ENCODE measurements at regions not wholly inside any gene's neighbourhood (a gene's known extent, or its start where the extent isn't known, plus 50 kb on each side); places are given as distances from the start of the nearest gene placed in this dataset.

- no peak for DNase-seq (ENCODE audit: low read depth in 2 of 2)
- no peak overlapping the region for H3K4me3 ChIP-seq (replicated peaks in 1 of 2; ENCODE audit: low read depth in 2 of 2, low read length in 2 of 2)
- no peak for TF ChIP-seq CTCF (IDR thresholded peaks at IDR 0.05; ENCODE audit: low read depth, low read length)
Observed at GRCh38 chrX:99549381-99549780, 860.7 kb downstream of the PCDH19 start.

- TF ChIP-seq CTCF (IDR thresholded peaks at IDR 0.05; ENCODE audit: low read depth, low read length): no peak
- no peak for DNase-seq (ENCODE audit: low read depth in 2 of 2)
- H3K4me3 ChIP-seq (replicated peaks in 1 of 2; ENCODE audit: low read depth in 2 of 2, low read length in 2 of 2): no peak overlapping the region
Observed at GRCh38 chrX:99522450-99522849, 887.6 kb downstream of the PCDH19 start.

GRCh38 chrX:99507768-99508167, 902.3 kb downstream of the PCDH19 start:
- no peak for DNase-seq (ENCODE audit: low read depth in 2 of 2)
- H3K4me3 ChIP-seq (replicated peaks in 1 of 2; ENCODE audit: low read depth in 2 of 2, low read length in 2 of 2): no peak overlapping the region
- TF ChIP-seq CTCF (IDR thresholded peaks at IDR 0.05; ENCODE audit: low read depth, low read length): no peak

DNA sequence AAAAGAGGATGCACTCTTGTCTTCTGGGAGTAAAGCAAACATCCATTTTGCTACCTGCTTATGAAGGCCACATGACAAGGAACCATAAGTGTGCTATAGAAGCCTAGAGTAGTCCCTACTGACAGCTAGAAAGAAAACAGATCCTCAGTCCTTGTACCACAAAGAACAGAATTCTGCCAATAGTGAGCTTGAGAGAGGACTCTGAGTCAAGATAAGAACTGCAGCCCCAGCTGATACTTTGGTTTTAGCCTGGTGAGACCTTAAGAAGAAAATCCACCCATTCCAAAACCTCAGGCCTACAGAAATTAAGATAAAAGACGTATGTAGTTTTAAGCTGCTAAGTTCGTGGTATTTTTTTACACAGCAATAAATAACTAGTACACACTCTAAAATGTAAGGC, 914.6 kb downstream of the PCDH19 start:
- TF ChIP-seq CTCF (IDR thresholded peaks at IDR 0.05; ENCODE audit: low read depth, low read length): no peak
- H3K4me3 ChIP-seq (replicated peaks in 1 of 2; ENCODE audit: low read depth in 2 of 2, low read length in 2 of 2): no peak overlapping the region
- DNase-seq (ENCODE audit: low read depth in 2 of 2): no peak

- TF ChIP-seq CTCF (IDR thresholded peaks at IDR 0.05; ENCODE audit: low read depth, low read length): no peak
- no peak for DNase-seq (ENCODE audit: low read depth in 2 of 2)
- H3K4me3 ChIP-seq (replicated peaks in 1 of 2; ENCODE audit: low read depth in 2 of 2, low read length in 2 of 2): no peak overlapping the region
Observed at GRCh38 chrX:99494668-99495067, 915.4 kb downstream of the PCDH19 start.

DNA sequence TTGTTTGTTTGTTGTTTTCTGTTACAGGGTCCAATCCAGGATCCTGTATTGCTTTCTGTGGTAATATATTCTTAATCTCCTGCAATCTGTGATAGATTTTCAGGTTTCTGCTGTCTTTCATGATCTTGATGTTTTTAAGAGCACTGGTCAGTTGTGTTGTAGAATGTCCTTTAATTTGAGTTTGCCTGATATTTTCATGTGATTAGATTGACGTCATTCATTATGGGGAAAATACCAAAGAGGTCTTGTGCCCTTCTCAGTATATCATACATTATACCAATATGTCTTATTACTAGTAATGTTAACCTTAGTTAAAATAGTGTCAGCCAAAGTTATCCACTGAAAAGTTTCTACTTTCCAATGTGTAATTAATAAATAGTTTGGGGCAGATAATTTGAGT, 929.3 kb downstream of the PCDH19 start:
- no peak for TF ChIP-seq CTCF (IDR thresholded peaks at IDR 0.05; ENCODE audit: low read depth, low read length)
- DNase-seq (ENCODE audit: low read depth in 2 of 2): no peak
- no peak overlapping the region for H3K4me3 ChIP-seq (replicated peaks in 1 of 2; ENCODE audit: low read depth in 2 of 2, low read length in 2 of 2)

GRCh38 chrX:99469439-99469838, 940.6 kb downstream of the PCDH19 start:
- no peak for DNase-seq (ENCODE audit: low read depth in 2 of 2)
- no peak for TF ChIP-seq CTCF (IDR thresholded peaks at IDR 0.05; ENCODE audit: low read depth, low read length)
- no peak overlapping the region for H3K4me3 ChIP-seq (replicated peaks in 1 of 2; ENCODE audit: low read depth in 2 of 2, low read length in 2 of 2)
